ENCODE measurements at regions not wholly inside any gene's neighbourhood (a gene's known extent, or its start where the extent isn't known, plus 50 kb on each side); places are given as distances from the start of the nearest gene placed in this dataset.

GRCh38 chr3:21297304-21297703 is 453.7 kb downstream of the ZNF385D start:
- no peak for DNase-seq (ENCODE audit: low spot score in 2 of 2)
- no peaks in the 10 kb centered on the region for H3K4me1 ChIP-seq
- peaks cover 0 to 17% of the 10 kb centered on the region in 2 donors for H3K9me3 ChIP-seq
- no peaks in the 10 kb centered on the region for H3K27me3 ChIP-seq
- TF ChIP-seq, protein P1, sequence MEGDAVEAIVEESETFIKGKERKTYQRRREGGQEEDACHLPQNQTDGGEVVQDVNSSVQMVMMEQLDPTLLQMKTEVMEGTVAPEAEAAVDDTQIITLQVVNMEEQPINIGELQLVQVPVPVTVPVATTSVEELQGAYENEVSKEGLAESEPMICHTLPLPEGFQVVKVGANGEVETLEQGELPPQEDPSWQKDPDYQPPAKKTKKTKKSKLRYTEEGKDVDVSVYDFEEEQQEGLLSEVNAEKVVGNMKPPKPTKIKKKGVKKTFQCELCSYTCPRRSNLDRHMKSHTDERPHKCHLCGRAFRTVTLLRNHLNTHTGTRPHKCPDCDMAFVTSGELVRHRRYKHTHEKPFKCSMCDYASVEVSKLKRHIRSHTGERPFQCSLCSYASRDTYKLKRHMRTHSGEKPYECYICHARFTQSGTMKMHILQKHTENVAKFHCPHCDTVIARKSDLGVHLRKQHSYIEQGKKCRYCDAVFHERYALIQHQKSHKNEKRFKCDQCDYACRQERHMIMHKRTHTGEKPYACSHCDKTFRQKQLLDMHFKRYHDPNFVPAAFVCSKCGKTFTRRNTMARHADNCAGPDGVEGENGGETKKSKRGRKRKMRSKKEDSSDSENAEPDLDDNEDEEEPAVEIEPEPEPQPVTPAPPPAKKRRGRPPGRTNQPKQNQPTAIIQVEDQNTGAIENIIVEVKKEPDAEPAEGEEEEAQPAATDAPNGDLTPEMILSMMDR (IDR thresholded peaks at IDR 0.05): no peak
- no peak overlapping the region for H3K27ac ChIP-seq
- no peaks in the 10 kb centered on the region for H3K36me3 ChIP-seq
- intact Hi-C loops (cut with DNase I): no loop called here
- H3K4me3 ChIP-seq: no peak overlapping the region

- Histone ChIP-seq H3K4me3 (no peak overlapping the region), H3K4me1 (no peaks in the 10 kb centered on the region), H3K9me3 (peaks cover 0 to 17% of the 10 kb centered on the region in 2 donors), H3K27me3 (no peaks in the 10 kb centered on the region), H3K27ac (no peak overlapping the region), H3K36me3 (no peaks in the 10 kb centered on the region)
- TF ChIP-seq, protein P1 (IDR thresholded peaks at IDR 0.05): no peak
- intact Hi-C loops (cut with DNase I): no loop called here
- DNase-seq (ENCODE audit: low spot score in 2 of 2): no peak
Measured at GRCh38 chr3:21294768-21295167, 456.2 kb downstream of the ZNF385D start.

DNA sequence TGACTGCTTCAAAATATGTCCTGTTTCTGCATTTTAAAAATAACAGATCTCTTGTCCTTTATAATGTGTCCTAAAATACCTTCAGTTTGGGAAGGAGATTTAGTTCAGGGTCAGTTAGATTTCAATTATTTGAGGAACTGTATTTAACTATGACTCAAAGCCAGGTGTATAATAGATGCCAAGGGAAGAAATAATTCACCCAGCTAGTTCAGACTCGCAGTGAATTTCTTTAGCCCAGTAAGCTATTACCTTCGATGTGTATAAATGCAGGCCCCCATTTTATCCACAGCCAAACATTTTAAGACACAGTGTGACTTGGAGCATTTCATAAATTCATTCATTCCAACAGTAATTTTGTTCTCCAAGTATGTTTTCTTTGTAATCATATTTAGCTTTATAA is 458.0 kb downstream of the ZNF385D start:
- TF ChIP-seq, protein P1 (IDR thresholded peaks at IDR 0.05): no peak
- Histone ChIP-seq H3K4me1 (no peaks in the 10 kb centered on the region), H3K27ac (no peak overlapping the region), H3K9me3 (peaks cover 0 to 7% of the 10 kb centered on the region in 2 donors), H3K36me3 (no peaks in the 10 kb centered on the region), H3K27me3 (no peaks in the 10 kb centered on the region), H3K4me3 (no peak overlapping the region)
- no peak for DNase-seq (ENCODE audit: low spot score in 2 of 2)
- intact Hi-C loops (cut with DNase I): no loop called here

DNA sequence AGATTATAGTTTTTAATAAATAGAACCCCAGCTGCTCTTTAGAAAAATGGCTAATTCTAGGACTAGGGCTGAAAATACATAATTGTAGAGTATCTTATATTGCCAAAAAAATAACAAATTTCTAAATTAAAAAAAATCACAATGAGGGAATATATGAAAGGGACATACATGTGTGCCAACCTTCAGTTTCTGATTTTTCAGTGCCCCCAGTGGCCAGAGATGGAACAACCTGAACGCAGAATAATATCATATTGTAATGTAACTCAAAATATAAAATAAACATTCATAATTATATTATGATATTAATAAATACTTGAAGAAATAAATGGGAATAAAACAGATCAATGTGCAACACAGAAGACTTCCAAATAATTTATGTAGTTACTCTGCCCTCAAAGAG is 460.5 kb downstream of the ZNF385D start:
- no peaks in the 10 kb centered on the region for H3K9me3 ChIP-seq
- no peak for DNase-seq (ENCODE audit: low spot score in 2 of 2)
- no peak overlapping the region for H3K4me3 ChIP-seq
- H3K36me3 ChIP-seq: no peaks in the 10 kb centered on the region
- H3K27ac ChIP-seq: no peak overlapping the region
- TF ChIP-seq, protein P1 (IDR thresholded peaks at IDR 0.05): peak in 1 of 3 experiments; percentile 26
- intact Hi-C loops (cut with DNase I): no loop called here
- no peaks in the 10 kb centered on the region for H3K4me1 ChIP-seq
- H3K27me3 ChIP-seq: no peaks in the 10 kb centered on the region

DNA sequence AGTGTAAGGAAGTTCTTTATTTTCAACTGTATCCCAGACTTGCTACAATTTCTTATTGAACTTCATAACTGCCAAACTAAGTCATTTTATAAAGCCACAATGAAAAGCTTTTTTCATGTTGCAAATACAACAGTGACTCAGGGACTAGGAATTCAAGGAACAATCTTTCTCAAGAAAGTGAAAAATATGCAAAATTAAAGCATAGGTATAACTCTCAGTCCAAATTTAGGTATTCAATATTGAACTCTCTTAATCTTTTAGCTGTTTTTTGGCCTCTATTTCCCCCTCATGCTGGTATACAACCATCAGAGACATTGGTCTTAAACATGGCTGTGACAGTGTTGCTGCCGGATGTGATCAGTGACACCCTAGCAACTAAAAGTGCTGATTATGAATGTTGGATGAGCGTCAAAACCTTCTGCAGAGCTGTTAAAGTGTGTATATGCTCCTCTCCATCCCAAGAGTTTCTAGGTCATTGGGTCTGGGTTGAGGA is 476.9 kb downstream of the ZNF385D start:
- H3K4me1 ChIP-seq: peaks cover 0 to 3% of the 10 kb centered on the region in 2 donors
- H3K27me3 ChIP-seq: no peaks in the 10 kb centered on the region
- H3K36me3 ChIP-seq: no peaks in the 10 kb centered on the region
- no peak overlapping the region for H3K27ac ChIP-seq
- TF ChIP-seq, protein P1 (IDR thresholded peaks at IDR 0.05): no peak
- no peaks in the 10 kb centered on the region for H3K9me3 ChIP-seq
- DNase-seq (ENCODE audit: low spot score in 2 of 2): no peak
- no peak overlapping the region for H3K4me3 ChIP-seq
- intact Hi-C loops (cut with DNase I): no loop called here

Measured in ascending aorta (tissue), 2 donors.